Smooth muscle cell (in vitro differentiated cells): ENCODE measurements at regions not wholly inside any gene's neighbourhood (a gene's known extent, or its start where the extent isn't known, plus 50 kb on each side); places are given as distances from the start of the nearest gene placed in this dataset.
"Not testable (repeated sequence)": the region's sequence is repeated elsewhere in the genome, so short reads cannot be mapped to it uniquely, and the experiment has no call there.

Source experiments
- DNase-seq: peaks from one replicate; lab custom pipeline; 2025; ENCODE audit not compliant: unreplicated experiment; lab: John Stamatoyannopoulos, UW
- H2AFZ ChIP-seq: fragments of 200-600 bp; sonication (generic); 2 replicates; pipeline ENCODE4 v1.6.0; 2016; ENCODE audit warnings: antibody characterized with exemption, low read depth, mild to moderate bottlenecking
- H3F3A ChIP-seq: fragments of 200-600 bp; sonication (generic); 2 replicates; pipeline ENCODE4 v1.6.0; 2017; ENCODE audit warnings: antibody characterized with exemption, low read depth
- H3K27ac ChIP-seq: fragments of 200-600 bp; sonication (generic); 2 replicates; pipeline ENCODE4 v1.5.1; 2016; ENCODE audit warnings: low read depth, mild to moderate bottlenecking
- H3K27me3 ChIP-seq: fragments of 200-600 bp; sonication (generic); 2 replicates; pipeline ENCODE4 v1.6.1; 2016; ENCODE audit warnings: low read depth, mild to moderate bottlenecking
- H3K36me3 ChIP-seq: fragments of 200-600 bp; sonication (generic); 2 replicates; pipeline ENCODE4 v1.5.1; 2016; ENCODE audit warnings: low read depth
- H3K4me1 ChIP-seq: fragments of 200-600 bp; sonication (generic); 2 replicates; pipeline ENCODE4 v1.5.1; 2016; ENCODE audit warnings: low read depth
- H3K4me2 ChIP-seq: fragments of 200-600 bp; sonication (generic); 2 replicates; pipeline ENCODE4 v1.6.0; 2016; ENCODE audit warnings: mild to moderate bottlenecking
- H3K4me3 ChIP-seq: fragments of 200-600 bp; sonication (generic); 2 replicates; pipeline ENCODE4 v1.5.1; 2016; ENCODE audit warnings: mild to moderate bottlenecking
- H3K79me2 ChIP-seq: fragments of 200-600 bp; sonication (generic); 2 replicates; pipeline ENCODE4 v1.6.0; 2016; ENCODE audit warnings: low read depth, mild to moderate bottlenecking
- H3K9ac ChIP-seq: fragments of 200-600 bp; sonication (generic); 2 replicates; pipeline ENCODE4 v1.6.0; 2016; ENCODE audit warnings: low read depth
- H3K9me3 ChIP-seq: fragments of 200-600 bp; sonication (generic); replicated peaks from 2 replicates; pipeline ENCODE4 v1.5.1; 2016; ENCODE audit warnings: low read depth
- H4K20me1 ChIP-seq: fragments of 200-600 bp; sonication (generic); 2 replicates; pipeline ENCODE4 v1.6.0; 2016; ENCODE audit warnings: low read depth
- WGBS: methylation state at CpG from one replicate; pipeline ENCODE4 v1.1.7; 2016; ENCODE audit warnings: low lambda C conversion rate; 5-methylcytosine and 5-hydroxymethylcytosine counted together
- TF ChIP-seq, protein P1 (sequence below): fragments of 200-600 bp; sonication (generic); IDR thresholded peaks from 2 replicates; pipeline ENCODE4 v1.5.1; 2017; ENCODE audit warnings: borderline replicate concordance, mild to moderate bottlenecking, antibody characterized with exemption; ENCODE audit not compliant: insufficient read depth, poor library complexity, severe bottlenecking

DNA sequence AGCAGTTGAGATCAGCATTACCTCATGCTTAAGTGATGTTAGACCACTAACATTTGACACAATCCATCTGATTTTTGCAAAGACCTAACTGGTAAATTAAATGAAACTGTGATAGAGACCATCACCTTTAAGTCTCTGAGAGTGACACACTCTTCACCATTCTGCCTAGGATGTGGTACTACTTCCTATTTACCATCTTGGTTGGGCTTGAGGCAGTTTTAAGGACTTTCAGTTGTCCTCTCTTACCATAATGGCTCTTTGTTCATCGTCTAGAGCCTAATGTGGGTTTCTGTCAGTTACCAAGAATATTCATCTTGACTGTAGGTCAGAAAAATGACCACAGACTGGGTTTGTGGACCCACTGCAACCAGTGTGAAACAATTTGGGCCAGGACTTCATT, 158.1 kb downstream of the CETN3 start:
- H3K9ac ChIP-seq, result no peak overlapping the region
- DNase-seq, result no peak
- TF ChIP-seq, protein P1, sequence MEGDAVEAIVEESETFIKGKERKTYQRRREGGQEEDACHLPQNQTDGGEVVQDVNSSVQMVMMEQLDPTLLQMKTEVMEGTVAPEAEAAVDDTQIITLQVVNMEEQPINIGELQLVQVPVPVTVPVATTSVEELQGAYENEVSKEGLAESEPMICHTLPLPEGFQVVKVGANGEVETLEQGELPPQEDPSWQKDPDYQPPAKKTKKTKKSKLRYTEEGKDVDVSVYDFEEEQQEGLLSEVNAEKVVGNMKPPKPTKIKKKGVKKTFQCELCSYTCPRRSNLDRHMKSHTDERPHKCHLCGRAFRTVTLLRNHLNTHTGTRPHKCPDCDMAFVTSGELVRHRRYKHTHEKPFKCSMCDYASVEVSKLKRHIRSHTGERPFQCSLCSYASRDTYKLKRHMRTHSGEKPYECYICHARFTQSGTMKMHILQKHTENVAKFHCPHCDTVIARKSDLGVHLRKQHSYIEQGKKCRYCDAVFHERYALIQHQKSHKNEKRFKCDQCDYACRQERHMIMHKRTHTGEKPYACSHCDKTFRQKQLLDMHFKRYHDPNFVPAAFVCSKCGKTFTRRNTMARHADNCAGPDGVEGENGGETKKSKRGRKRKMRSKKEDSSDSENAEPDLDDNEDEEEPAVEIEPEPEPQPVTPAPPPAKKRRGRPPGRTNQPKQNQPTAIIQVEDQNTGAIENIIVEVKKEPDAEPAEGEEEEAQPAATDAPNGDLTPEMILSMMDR, result no peak
- H3K27ac ChIP-seq, result no peak overlapping the region
- no peaks in the 10 kb centered on the region for H3K4me1 ChIP-seq
- H3K9me3 ChIP-seq, result no peaks in the 10 kb centered on the region
- no peak overlapping the region for H3K4me3 ChIP-seq
- no peaks in the 10 kb centered on the region for H3F3A ChIP-seq
- H4K20me1 ChIP-seq, result no peaks in the 10 kb centered on the region
- no peaks in the 10 kb centered on the region for H3K79me2 ChIP-seq
- WGBS, result 84% methylated on average over 1 of the region's 1 CpG
- H3K4me2 ChIP-seq, result no peak overlapping the region
- H2AFZ ChIP-seq, result no peak overlapping the region
- no peaks in the 10 kb centered on the region for H3K27me3 ChIP-seq
- H3K36me3 ChIP-seq, result no peaks in the 10 kb centered on the region

DNA sequence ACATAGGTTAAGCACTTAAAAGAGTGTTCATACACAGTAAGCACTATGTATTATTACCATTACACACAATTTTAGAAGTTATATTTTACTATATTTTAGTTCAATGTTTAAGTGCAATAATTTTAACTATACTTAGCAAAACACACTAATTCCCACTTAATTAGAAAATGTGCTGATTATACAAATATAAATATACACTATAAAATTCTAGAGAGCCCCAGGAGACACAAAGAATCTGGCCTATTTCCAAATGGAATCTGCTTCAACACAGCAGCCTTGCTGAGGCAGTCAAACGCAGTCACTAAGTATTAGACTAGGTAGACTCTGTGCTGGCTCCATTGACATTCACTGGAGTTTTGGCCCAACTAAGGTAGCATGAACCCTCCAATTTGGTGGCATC, 160.9 kb downstream of the CETN3 start:
- Histone ChIP-seq H3K36me3 (no peaks in the 10 kb centered on the region), H2AFZ (no peak overlapping the region), H3K79me2 (no peaks in the 10 kb centered on the region), H3K27me3 (no peaks in the 10 kb centered on the region), H3K9ac (no peak overlapping the region), H3K4me1 (no peaks in the 10 kb centered on the region), H3K9me3 (no peaks in the 10 kb centered on the region), H3K27ac (no peak overlapping the region), H3K4me3 (no peak overlapping the region), H3F3A (no peaks in the 10 kb centered on the region), H3K4me2 (no peak overlapping the region), H4K20me1 (no peaks in the 10 kb centered on the region)
- no peak for DNase-seq
- TF ChIP-seq, protein P1, result no peak
- 87% methylated on average over 1 of the region's 1 CpG for WGBS

DNA sequence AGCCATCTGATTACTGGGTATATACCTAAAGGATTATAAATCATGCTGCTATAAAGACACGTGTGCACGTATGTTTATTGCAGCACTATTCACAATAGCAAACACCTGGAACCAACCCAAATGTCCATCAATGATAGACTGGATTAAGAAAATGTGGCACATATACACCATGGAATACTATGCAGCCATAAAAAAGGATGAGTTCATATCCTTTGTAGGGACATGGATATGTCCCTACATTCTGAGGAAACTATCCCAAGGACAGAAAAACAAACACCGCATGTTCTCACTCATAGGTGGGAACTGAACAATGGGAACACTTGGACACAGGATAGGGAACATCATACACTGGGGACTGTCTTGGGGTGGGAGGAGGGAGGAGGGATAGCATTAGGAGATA, 165.7 kb downstream of the CETN3 start:
- H3K4me1 ChIP-seq, DNase-seq, H3K27ac ChIP-seq, H3K4me2 ChIP-seq, H3K4me3 ChIP-seq, H3K9ac ChIP-seq, H3K27me3 ChIP-seq, H3K79me2 ChIP-seq, H3K36me3 ChIP-seq, H2AFZ ChIP-seq, H3F3A ChIP-seq, H3K9me3 ChIP-seq, H4K20me1 ChIP-seq: not testable (repeated sequence)
- WGBS, result 98% methylated on average over 3 of the region's 3 CpGs

DNA sequence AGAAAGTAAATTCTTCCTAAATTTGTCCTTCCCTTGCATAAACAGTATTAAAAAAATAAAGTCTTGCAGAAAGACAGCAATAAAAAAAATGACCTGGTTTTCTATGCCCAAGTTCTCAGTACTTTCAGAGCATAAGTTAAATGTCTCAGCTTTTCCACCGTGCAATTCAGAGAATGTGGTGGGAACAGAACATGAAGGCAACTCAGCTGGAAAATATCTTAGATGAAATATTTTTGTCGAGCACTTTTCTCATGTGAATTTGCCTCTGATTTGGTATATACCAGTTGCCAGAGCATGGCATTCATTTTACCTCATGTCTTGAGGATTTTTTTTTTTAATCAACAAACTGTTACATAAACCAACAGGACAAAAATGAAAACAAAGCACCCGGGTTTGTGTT, 176.1 kb downstream of the CETN3 start:
- Histone ChIP-seq H3K27me3 (no peaks in the 10 kb centered on the region), H3K4me1 (no peaks in the 10 kb centered on the region), H3K4me2 (no peak overlapping the region), H4K20me1 (no peaks in the 10 kb centered on the region), H2AFZ (no peak overlapping the region), H3K27ac (no peak overlapping the region), H3F3A (no peaks in the 10 kb centered on the region), H3K36me3 (no peaks in the 10 kb centered on the region), H3K79me2 (no peaks in the 10 kb centered on the region), H3K9me3 (no peaks in the 10 kb centered on the region), H3K4me3 (no peak overlapping the region), H3K9ac (no peak overlapping the region)
- DNase-seq, result no peak
- TF ChIP-seq, protein P1, result no peak
- WGBS, result 83% methylated on average over 3 of the region's 3 CpGs
